M059J (cell line): ENCODE measurements at regions not wholly inside any gene's neighbourhood (a gene's known extent, or its start where the extent isn't known, plus 50 kb on each side); places are given as distances from the start of the nearest gene placed in this dataset.
"Not testable (repeated sequence)": the region's sequence is repeated elsewhere in the genome, so short reads cannot be mapped to it uniquely, and the experiment has no call there.

Source experiments
- DNase-seq: peaks from one replicate; pipeline ENCODE4 v3.0.0-alpha.2; 2012; ENCODE audit warnings: low read depth

DNA sequence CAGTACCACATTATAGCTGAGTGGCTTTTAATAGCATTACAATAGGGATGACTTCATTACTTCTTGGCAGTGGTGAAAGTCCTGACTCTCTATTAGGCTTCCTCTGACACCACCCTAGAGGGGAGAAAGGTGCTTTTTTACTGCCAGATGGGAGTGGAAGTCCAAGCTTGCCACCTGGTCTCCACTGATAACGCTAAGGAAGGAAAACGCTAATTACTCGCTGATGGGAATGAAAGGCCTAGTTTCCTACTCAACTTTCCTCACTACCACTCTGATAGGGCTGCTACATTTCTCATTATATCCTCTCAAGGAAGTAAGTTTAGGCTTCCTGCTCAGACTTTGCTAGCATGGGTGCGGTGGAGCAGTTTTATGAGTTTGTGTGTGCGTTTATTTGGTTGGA lies 62.3 kb upstream of the PAGE3 start:
- no peak for DNase-seq

DNA sequence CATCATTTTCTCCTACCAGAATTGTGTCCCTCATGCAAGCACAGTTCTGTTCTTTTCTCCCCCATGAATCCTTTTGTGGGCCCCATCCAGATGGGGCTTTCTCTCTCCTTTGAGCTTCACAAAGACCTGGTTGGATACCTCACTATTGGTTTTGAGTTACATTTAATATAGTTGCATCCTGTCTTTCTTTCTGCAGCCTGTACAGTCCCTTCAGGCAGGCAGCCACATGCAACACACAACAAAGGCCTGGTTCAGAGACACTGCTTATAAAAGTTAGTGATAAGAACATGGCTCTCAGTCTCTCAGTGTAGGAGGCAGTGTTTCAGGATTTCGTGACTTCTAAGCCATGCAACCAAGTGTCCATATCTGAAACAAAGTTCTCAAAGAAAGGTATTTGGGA lies 70.6 kb upstream of the PAGE3 start:
- no peak for DNase-seq

DNA sequence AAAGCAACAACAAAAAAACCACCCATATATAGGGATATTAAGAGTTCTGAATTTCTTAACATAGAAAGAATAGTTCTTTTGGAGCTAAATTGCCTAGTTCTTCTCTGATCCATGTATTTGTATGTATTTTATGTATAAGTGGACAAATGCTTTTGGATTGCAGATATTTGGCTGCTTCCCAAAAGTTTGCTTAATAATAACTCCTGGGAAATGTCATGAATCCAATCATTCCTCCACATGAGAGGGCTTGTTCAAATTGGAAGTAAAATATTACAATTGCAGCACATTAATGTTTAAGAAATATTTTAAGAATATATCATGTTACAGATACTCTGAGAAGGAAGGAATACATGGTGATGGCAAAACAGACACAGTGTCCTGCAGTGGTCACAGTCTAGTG lies 71.5 kb upstream of the PAGE3 start:
- no peak for DNase-seq

GRCh38 chrX:55340896-55341433 lies 76.2 kb upstream of the PAGE3 start:
- DNase-seq, result no peak

DNA sequence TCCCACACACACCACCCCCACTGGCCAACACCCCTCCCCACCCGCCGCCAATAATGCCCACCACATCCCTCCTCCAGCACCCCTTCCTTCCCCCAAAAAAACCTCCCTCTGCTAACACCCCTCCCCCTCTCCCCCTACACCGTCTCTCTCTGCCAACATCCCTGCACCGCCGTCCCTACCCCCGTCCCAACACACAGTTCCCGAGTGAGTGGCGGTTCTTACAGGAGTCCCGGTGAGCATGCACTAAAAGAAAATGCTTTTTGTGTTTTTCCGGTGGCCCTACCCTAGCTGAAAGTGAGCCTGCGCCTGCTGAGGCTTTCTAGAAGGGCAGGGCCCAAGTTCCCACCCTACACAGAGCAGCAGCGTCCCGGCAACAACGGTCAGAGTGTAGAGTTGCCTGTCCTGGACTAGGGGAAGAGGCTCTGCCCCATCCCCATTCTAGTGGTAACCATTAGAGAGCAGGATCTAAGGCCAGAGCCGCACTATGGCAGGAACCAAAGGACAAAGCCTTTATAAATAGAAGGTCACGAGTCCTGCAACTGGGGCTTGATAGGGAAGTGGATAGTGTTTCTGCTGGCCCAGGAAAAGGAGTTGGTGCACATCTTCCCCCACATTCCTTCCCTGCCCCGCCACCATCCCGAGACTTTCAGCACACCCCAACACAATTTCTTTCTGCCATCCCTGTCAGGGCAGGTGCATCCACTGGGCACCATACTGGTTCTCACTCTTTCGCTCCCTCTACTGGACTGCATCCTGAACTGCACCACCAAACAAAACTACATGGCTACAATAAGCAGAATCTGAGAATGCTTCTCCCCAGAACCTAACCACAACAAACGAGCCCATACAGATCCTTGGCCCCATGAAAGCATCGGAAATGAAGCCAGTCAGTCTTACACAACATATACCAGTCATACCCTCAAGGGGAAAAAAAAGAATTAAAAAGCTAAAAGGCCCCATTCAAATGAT lies 78.1 kb upstream of the PAGE3 start:
- peak; percentile 34 for DNase-seq

- no peak for DNase-seq
Measured at GRCh38 chrX:55356609-55357008, 91.9 kb upstream of the PAGE3 start.

DNA sequence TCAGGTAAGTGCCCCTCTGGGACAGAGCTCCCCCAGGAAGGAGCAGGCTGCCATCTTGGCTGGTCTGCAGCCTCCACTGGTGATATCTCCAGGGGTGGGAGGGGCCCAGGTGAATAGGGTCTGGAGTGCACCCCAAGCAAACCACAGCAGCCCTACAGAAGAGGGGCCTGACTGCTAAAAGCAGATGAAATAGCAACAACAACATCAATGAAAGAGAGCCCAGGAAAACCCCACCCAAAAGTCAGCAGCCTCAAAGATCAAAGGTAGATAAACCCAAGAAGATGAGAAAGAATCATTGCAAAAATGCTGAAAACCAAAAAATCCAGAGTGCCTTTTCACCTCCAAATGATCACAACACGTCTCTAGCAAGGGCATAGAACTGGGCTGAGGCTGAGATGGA lies 92.5 kb upstream of the PAGE3 start:
- DNase-seq, result no peak

- no peak for DNase-seq
Measured at GRCh38 chrX:55379396-55379795, 72.5 kb upstream of the MAGEH1 start.

DNA sequence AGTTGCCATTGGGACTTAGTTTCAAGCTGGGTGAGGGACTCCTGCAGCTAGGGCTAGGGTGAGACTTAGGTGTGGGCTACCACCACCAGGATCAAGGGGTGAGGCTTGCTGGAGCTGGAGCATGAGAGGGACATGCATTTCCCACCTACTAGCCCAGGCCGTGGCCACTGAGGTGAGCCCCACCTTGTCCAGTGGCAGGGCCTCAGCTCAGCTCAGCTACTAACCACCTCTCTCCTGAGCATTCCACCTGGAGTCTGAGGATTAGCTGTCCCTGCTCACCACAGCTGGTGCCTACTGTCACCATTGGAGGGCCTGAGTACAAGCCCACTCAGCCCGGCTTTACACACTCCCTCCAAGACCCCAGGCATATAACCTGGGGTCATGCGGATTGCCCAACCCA lies 62.6 kb upstream of the MAGEH1 start:
- no peak for DNase-seq

DNA sequence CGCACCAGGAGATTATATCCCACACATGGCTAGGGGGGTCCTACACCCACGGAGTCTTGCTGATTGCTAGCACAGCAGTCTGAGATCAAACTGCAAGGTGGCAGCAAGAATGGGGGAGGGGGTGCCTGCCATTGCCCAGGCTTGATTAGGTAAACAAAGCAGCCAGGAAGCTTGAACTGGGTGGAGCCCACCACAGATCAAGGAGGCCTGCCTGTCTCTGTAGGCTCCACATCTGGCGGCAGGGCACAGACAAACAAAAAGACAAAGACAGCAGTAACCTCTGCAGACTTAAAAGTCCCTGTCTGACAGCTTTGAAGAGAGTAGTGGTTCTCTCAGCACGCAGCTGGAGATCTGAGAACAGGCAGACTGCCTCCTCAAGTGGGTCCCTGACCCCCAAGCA lies 55.1 kb upstream of the MAGEH1 start:
- DNase-seq, result not testable (repeated sequence)
